SK-N-SH (cell line): ENCODE measurements at regions not wholly inside any gene's neighbourhood (a gene's known extent, or its start where the extent isn't known, plus 50 kb on each side); places are given as distances from the start of the nearest gene placed in this dataset.

Source experiments
- CTCF ChIA-PET: fragments of 300-600, 350-600 bp; formaldehyde crosslinking; extraction: SDS; loops from one replicate; lab custom pipeline; 2021; lab: Yijun Ruan, JAX
- POLR2A ChIA-PET: fragments of 350-600 bp; sonication (Branson Sonifier 250); formaldehyde crosslinking; extraction: SDS; loops from one replicate; lab custom pipeline; 2020; ENCODE audit warnings: antibody characterized with exemption, inconsistent platforms; lab: Yijun Ruan, JAX
- DNase-seq: peaks from one replicate; pipeline ENCODE4 v3.0.0; 2012
- H2AFZ ChIP-seq: fragments of 200-600 bp; sonication (generic); 2 replicates; pipeline ENCODE4 v1.8.1; 2016; ENCODE audit warnings: antibody characterized with exemption, mild to moderate bottlenecking, low read depth
- H3F3A ChIP-seq: fragments of 200-600 bp; sonication (generic); replicated peaks from 2 replicates; pipeline ENCODE3; 2016; ENCODE audit warnings: antibody characterized with exemption, mild to moderate bottlenecking; ENCODE audit not compliant: insufficient read depth
- H3K27ac ChIP-seq, 2 experiments: fragments of 200-500 bp in 1 of 2; fragments of 200-600 bp in 1 of 2; sonication (Bioruptor generic) in 1 of 2; sonication (generic), shearing (Covaris generic) in 1 of 2; 2 replicates each; pipeline versions ENCODE4 v1.5.1 to v1.6.1; 2014 to 2016; ENCODE audit warnings: low read depth in 2 of 2, inconsistent platforms in 1 of 2, low read length in 1 of 2, mild to moderate bottlenecking in 1 of 2, mixed read lengths in 1 of 2
- H3K27me3 ChIP-seq: fragments of 200-600 bp; sonication (generic), shearing (Covaris generic); 2 replicates; pipeline ENCODE4 v1.6.1; 2016; ENCODE audit warnings: mixed run types; ENCODE audit not compliant: insufficient read depth
- H3K36me3 ChIP-seq, 2 experiments: fragments of 200-500 bp in 1 of 2; fragments of 200-600 bp in 1 of 2; sonication (Bioruptor generic) in 1 of 2; sonication (generic) in 1 of 2; replicated peaks in 1 of 2; 2 replicates each; pipeline versions ENCODE3 to v1.5.1; 2014 to 2016; ENCODE audit warnings: low read length in 1 of 2, mild to moderate bottlenecking in 1 of 2; ENCODE audit not compliant: insufficient read depth in 2 of 2, control insufficient read depth in 1 of 2
- H3K4me1 ChIP-seq, 2 experiments: fragments of 200-500 bp in 1 of 2; fragments of 200-600 bp in 1 of 2; sonication (Bioruptor generic) in 1 of 2; sonication (generic), shearing (Covaris generic) in 1 of 2; 2 replicates each; pipeline versions ENCODE4 v1.5.1 to v1.6.1; 2014 to 2016; ENCODE audit warnings: low read depth in 1 of 2, low read length in 1 of 2, mixed run types in 1 of 2; ENCODE audit not compliant: insufficient read depth in 2 of 2, control insufficient read depth in 1 of 2
- H3K4me2 ChIP-seq: fragments of 200-600 bp; sonication (generic), shearing (Covaris generic); 2 replicates; pipeline ENCODE4 v1.6.1; 2017; ENCODE audit warnings: mixed run types
- H3K4me3 ChIP-seq, 2 experiments: fragments of 200-500 bp in 1 of 2; fragments of 200-600 bp in 1 of 2; sonication (Bioruptor generic) in 1 of 2; sonication (generic), shearing (Covaris generic) in 1 of 2; 2 replicates each; pipeline versions ENCODE4 v1.5.1 to v1.8.1; 2014 to 2016; ENCODE audit warnings: low read depth in 2 of 2, inconsistent platforms in 1 of 2, low read length in 1 of 2, mild to moderate bottlenecking in 1 of 2, mixed read lengths in 1 of 2, moderate library complexity in 1 of 2
- H3K79me2 ChIP-seq: fragments of 200-600 bp; sonication (generic); 2 replicates; pipeline ENCODE4 v1.8.1; 2017; ENCODE audit warnings: mild to moderate bottlenecking; ENCODE audit not compliant: insufficient read depth
- H3K9ac ChIP-seq: fragments of 200-600 bp; sonication (generic); 2 replicates; pipeline ENCODE4 v1.6.1; 2017; ENCODE audit warnings: mixed run types
- H3K9me2 ChIP-seq: fragments of 200-600 bp; sonication (generic); 2 replicates; pipeline ENCODE4 v1.6.1; 2017; ENCODE audit warnings: mixed run types
- H3K9me3 ChIP-seq: fragments of 200-600 bp; sonication (generic); 2 replicates; pipeline ENCODE4 v1.6.1; 2017; ENCODE audit warnings: mixed run types, mild to moderate bottlenecking, moderate library complexity
- H4K20me1 ChIP-seq: fragments of 200-600 bp; sonication (generic); 2 replicates; pipeline ENCODE4 v1.6.1; 2017; ENCODE audit warnings: mild to moderate bottlenecking, mixed run types; ENCODE audit not compliant: insufficient read depth
- CHD2 ChIP-seq: fragments of 150-350 bp; IDR thresholded peaks from 2 replicates; pipeline ENCODE4 v1.6.1; 2018; ENCODE audit warnings: low read length; ENCODE audit not compliant: partially characterized antibody
- CTCF ChIP-seq: fragments of 200-600 bp; sonication (generic); IDR thresholded peaks from 2 replicates; pipeline ENCODE4 v1.6.1; 2017; ENCODE audit warnings: antibody characterized with exemption, mild to moderate bottlenecking, moderate library complexity
- EP300 ChIP-seq, 2 experiments: IDR thresholded peaks; 2 replicates each; pipeline versions ENCODE4 v1.4.0 to v1.6.1; 2012; ENCODE audit warnings: borderline replicate concordance in 1 of 2, low read depth in 1 of 2, low read length in 1 of 2
- EZH2phosphoT487 ChIP-seq: fragments of 200-600 bp; sonication (generic); IDR thresholded peaks from 2 replicates; pipeline ENCODE4 v1.6.1; 2017; ENCODE audit warnings: low read depth, mixed run types, mild to moderate bottlenecking, antibody characterized with exemption, moderate library complexity, borderline replicate concordance
- FOXM1 ChIP-seq: IDR thresholded peaks from 2 replicates; pipeline ENCODE4 v1.4.0; 2012; ENCODE audit warnings: low read depth, mild to moderate bottlenecking
- GATA2 ChIP-seq: sonication (generic); formaldehyde crosslinking; IDR thresholded peaks from 2 replicates; pipeline ENCODE4 v1.5.0; 2020; ENCODE audit warnings: mild to moderate bottlenecking, missing genetic modification reagents
- JUND ChIP-seq: IDR thresholded peaks from 2 replicates; pipeline ENCODE4 v1.4.0; 2012
- NFIC ChIP-seq: IDR thresholded peaks from 2 replicates; pipeline ENCODE4 v1.4.0; 2012; ENCODE audit warnings: borderline replicate concordance
- NRF1 ChIP-seq: IDR thresholded peaks from 2 replicates; pipeline ENCODE4 v1.6.1; 2012; ENCODE audit warnings: low read depth, mild to moderate bottlenecking, low read length
- PBX3 ChIP-seq: IDR thresholded peaks from 2 replicates; pipeline ENCODE4; 2012
- RAD21 ChIP-seq: IDR thresholded peaks from 2 replicates; pipeline ENCODE4 v1.6.1; 2012; ENCODE audit warnings: mild to moderate bottlenecking, low read length
- RCOR1 ChIP-seq: fragments of 150-350 bp; IDR thresholded peaks from 2 replicates; pipeline ENCODE4 v1.6.1; 2017; ENCODE audit warnings: antibody characterized with exemption, low read length
- RFX5 ChIP-seq: IDR thresholded peaks from 2 replicates; pipeline ENCODE4 v1.6.1; 2012; ENCODE audit warnings: mild to moderate bottlenecking, improper control_type of control experiment, low read length
- SIN3A ChIP-seq: IDR thresholded peaks from 2 replicates; pipeline ENCODE4 v1.6.1; 2012; ENCODE audit warnings: low read depth, mild to moderate bottlenecking, low read length, moderate library complexity, borderline replicate concordance
- SMC3 ChIP-seq: IDR thresholded peaks from 2 replicates; pipeline ENCODE4 v1.6.1; 2012; ENCODE audit warnings: low read depth, low read length, improper control_type of control experiment
- USF1 ChIP-seq: IDR thresholded peaks from 2 replicates; pipeline ENCODE4 v1.4.0; 2012; ENCODE audit warnings: low read depth, borderline replicate concordance
- USF2 ChIP-seq: fragments of 150-350 bp; IDR thresholded peaks from 2 replicates; pipeline ENCODE4 v1.6.1; 2017; ENCODE audit warnings: antibody characterized with exemption, low read length, low read depth, borderline replicate concordance
- YY1 ChIP-seq: IDR thresholded peaks from 2 replicates; pipeline ENCODE4 v1.4.0; 2012; ENCODE audit warnings: low read depth, mild to moderate bottlenecking
- WGBS: methylation state at CpG from one replicate; pipeline ENCODE4 v1.1.6; 2017; ENCODE audit warnings: low lambda C conversion rate; 5-methylcytosine and 5-hydroxymethylcytosine counted together

GRCh38 chr2:190783513-190784263 lies 96.9 kb upstream of the GLS start:
- Histone ChIP-seq H3F3A (no peaks in the 10 kb centered on the region), H3K27ac (no peak overlapping the region), H3K36me3 (no peaks in the 10 kb centered on the region), H2AFZ (no peak overlapping the region), H3K9me3 (0 out of 2 replicates have a peak, but pooled peaks cover 9% of the 10 kb centered on the region), H3K9ac (no peak overlapping the region), H3K9me2 (no peaks in the 10 kb centered on the region), H4K20me1 (no peaks in the 10 kb centered on the region), H3K27me3 (no peaks in the 10 kb centered on the region; the same call in 1 of the 2 replicates), H3K4me3 (no peak overlapping the region), H3K4me2 (no peak overlapping the region), H3K4me1 (peaks cover 0 to 7% of the 10 kb centered on the region in 2 experiments; a peak in 2 of 4 replicates), H3K79me2 (no peaks in the 10 kb centered on the region)
- 100% methylated on average over 1 of the region's 1 CpG for WGBS
- POLR2A ChIA-PET, result no interaction called here
- TF ChIP-seq RAD21 (no peak), YY1 (no peak), CTCF (no peak), JUND (no peak), NFIC (no peak), RCOR1 (no peak), RFX5 (no peak), PBX3 (no peak), EP300 (IDR thresholded peaks at IDR 0.05; ENCODE audit: borderline replicate concordance in 1 of 2, low read depth in 1 of 2, low read length in 1 of 2) (no peak), EZH2phosphoT487 (no peak), USF2 (no peak), USF1 (no peak), SIN3A (no peak), CHD2 (no peak), SMC3 (no peak), NRF1 (no peak), FOXM1 (no peak), GATA2 (CRISPR knock-in tag) (no peak)
- CTCF ChIA-PET, result interaction anchor here (0.8 to 5.9 kb wide), 5 partner anchors 10 to 268 kb away, joined by 3 to 50 read pairs (median 4); no protein-coding TSS in a partner anchor
- no peak for DNase-seq
